ENCODE measurements at regions not wholly inside any gene's neighbourhood (a gene's known extent, or its start where the extent isn't known, plus 50 kb on each side); places are given as distances from the start of the nearest gene placed in this dataset.

- Mint-ChIP-seq H3K27me3 (ENCODE audit: low read depth) (no peaks in the 10 kb centered on the region), H3K9me3 (peaks cover 12% of the 10 kb centered on the region), H3K4me1 (peaks cover 7% of the 10 kb centered on the region), H3K4me3 (no peak overlapping the region), H3K36me3 (ENCODE audit: low read depth) (peaks cover 31% of the 10 kb centered on the region), H3K27ac (no peak overlapping the region)
- TF ChIP-seq CTCF (IDR thresholded peaks at IDR 0.05; ENCODE audit: unreplicated experiment in 3 of 3), result no peak
These were observed 53.4 kb upstream of the PRKACB start for GRCh38 chr1:84090447-84091245.

GRCh38 chr1:84089867-84090266 lies 54.2 kb upstream of the PRKACB start:
- Mint-ChIP-seq H3K9me3 (peaks cover 5% of the 10 kb centered on the region), H3K27ac (no peak overlapping the region), H3K27me3 (ENCODE audit: low read depth) (no peaks in the 10 kb centered on the region), H3K4me3 (no peak overlapping the region), H3K36me3 (ENCODE audit: low read depth) (peaks cover 23% of the 10 kb centered on the region), H3K4me1 (peaks cover 7% of the 10 kb centered on the region)
- no peak for TF ChIP-seq CTCF (IDR thresholded peaks at IDR 0.05; ENCODE audit: unreplicated experiment in 3 of 3)

- peaks cover under 1% of the 10 kb centered on the region for H3K9me3 Mint-ChIP-seq
- TF ChIP-seq CTCF (IDR thresholded peaks at IDR 0.05; ENCODE audit: unreplicated experiment in 3 of 3), result no peak
- H3K4me3 Mint-ChIP-seq, result no peak overlapping the region
- H3K27ac Mint-ChIP-seq, result no peak overlapping the region
- no peaks in the 10 kb centered on the region for H3K27me3 Mint-ChIP-seq (ENCODE audit: low read depth)
- H3K36me3 Mint-ChIP-seq (ENCODE audit: low read depth), result peaks cover 19% of the 10 kb centered on the region
- H3K4me1 Mint-ChIP-seq, result peaks cover 7% of the 10 kb centered on the region
These were observed 54.6 kb upstream of the PRKACB start for GRCh38 chr1:84089465-84089864.

GRCh38 chr1:84086616-84087015 lies 57.5 kb upstream of the PRKACB start:
- Mint-ChIP-seq H3K4me1 (peaks cover 7% of the 10 kb centered on the region), H3K9me3 (no peaks in the 10 kb centered on the region), H3K27me3 (ENCODE audit: low read depth) (no peaks in the 10 kb centered on the region), H3K27ac (no peak overlapping the region), H3K36me3 (ENCODE audit: low read depth) (peaks cover 7% of the 10 kb centered on the region), H3K4me3 (no peak overlapping the region)
- TF ChIP-seq CTCF (IDR thresholded peaks at IDR 0.05; ENCODE audit: unreplicated experiment in 3 of 3), result no peak

- Mint-ChIP-seq H3K4me1 (peaks cover 7% of the 10 kb centered on the region), H3K27ac (no peak overlapping the region), H3K9me3 (no peaks in the 10 kb centered on the region), H3K36me3 (ENCODE audit: low read depth) (peaks cover 7% of the 10 kb centered on the region), H3K4me3 (no peak overlapping the region), H3K27me3 (ENCODE audit: low read depth) (no peaks in the 10 kb centered on the region)
- TF ChIP-seq CTCF (IDR thresholded peaks at IDR 0.05; ENCODE audit: unreplicated experiment in 3 of 3), result no peak
These were observed 57.9 kb upstream of the PRKACB start for GRCh38 chr1:84086189-84086588.

- no peaks in the 10 kb centered on the region for H3K9me3 Mint-ChIP-seq
- H3K4me3 Mint-ChIP-seq, result no peak overlapping the region
- H3K36me3 Mint-ChIP-seq (ENCODE audit: low read depth), result peaks cover 7% of the 10 kb centered on the region
- H3K27ac Mint-ChIP-seq, result no peak overlapping the region
- H3K4me1 Mint-ChIP-seq, result peaks cover 10% of the 10 kb centered on the region
- TF ChIP-seq CTCF (IDR thresholded peaks at IDR 0.05; ENCODE audit: unreplicated experiment in 3 of 3), result no peak
- H3K27me3 Mint-ChIP-seq (ENCODE audit: low read depth), result no peaks in the 10 kb centered on the region
These were observed 60.8 kb upstream of the PRKACB start for GRCh38 chr1:84083307-84083706.

Data from nephron (organoid).